Stimulated activated naive CD8-positive, alpha-beta T cell treated with anti-CD3 and anti-CD28 coated beads, Interleukin-15, Interleukin-2, amounts not matched to agents 100 ng/mL and 50 ng/mL, for 24 hours (primary cell): ENCODE measurements at regions not wholly inside any gene's neighbourhood (a gene's known extent, or its start where the extent isn't known, plus 50 kb on each side); places are given as distances from the start of the nearest gene placed in this dataset.

Experiments
- H3K27ac Mint-ChIP-seq: one replicate; pipeline ENCODE4 v1.8.0; 2021; ENCODE audit warnings: mild to moderate bottlenecking, mixed read lengths
- H3K27me3 Mint-ChIP-seq: one replicate; pipeline ENCODE4 v1.8.0; 2021; ENCODE audit warnings: mixed read lengths
- H3K36me3 Mint-ChIP-seq: one replicate; pipeline ENCODE4 v1.8.0; 2021; ENCODE audit warnings: low read depth, mixed read lengths
- H3K4me1 Mint-ChIP-seq: one replicate; pipeline ENCODE4 v1.8.0; 2021; ENCODE audit warnings: low read depth, mixed read lengths
- H3K4me3 Mint-ChIP-seq: one replicate; pipeline ENCODE4 v1.8.0; 2021; ENCODE audit warnings: mild to moderate bottlenecking, mixed read lengths
- H3K9me3 Mint-ChIP-seq: one replicate; pipeline ENCODE4 v1.8.0; 2021; ENCODE audit warnings: mixed read lengths

GRCh38 chr11:119497717-119498116 is 74.7 kb upstream of the THY1 start:
- H3K4me3 Mint-ChIP-seq, result no peak overlapping the region
- peaks cover 18% of the 10 kb centered on the region for H3K27me3 Mint-ChIP-seq
- H3K9me3 Mint-ChIP-seq, result no peaks in the 10 kb centered on the region
- H3K27ac Mint-ChIP-seq, result no peak overlapping the region
- no peaks in the 10 kb centered on the region for H3K36me3 Mint-ChIP-seq
- no peaks in the 10 kb centered on the region for H3K4me1 Mint-ChIP-seq

GRCh38 chr11:119496997-119497396 is 74.0 kb upstream of the THY1 start:
- Mint-ChIP-seq H3K27ac (no peak overlapping the region), H3K4me1 (no peaks in the 10 kb centered on the region), H3K27me3 (peaks cover 18% of the 10 kb centered on the region), H3K9me3 (no peaks in the 10 kb centered on the region), H3K36me3 (no peaks in the 10 kb centered on the region), H3K4me3 (no peak overlapping the region)

DNA sequence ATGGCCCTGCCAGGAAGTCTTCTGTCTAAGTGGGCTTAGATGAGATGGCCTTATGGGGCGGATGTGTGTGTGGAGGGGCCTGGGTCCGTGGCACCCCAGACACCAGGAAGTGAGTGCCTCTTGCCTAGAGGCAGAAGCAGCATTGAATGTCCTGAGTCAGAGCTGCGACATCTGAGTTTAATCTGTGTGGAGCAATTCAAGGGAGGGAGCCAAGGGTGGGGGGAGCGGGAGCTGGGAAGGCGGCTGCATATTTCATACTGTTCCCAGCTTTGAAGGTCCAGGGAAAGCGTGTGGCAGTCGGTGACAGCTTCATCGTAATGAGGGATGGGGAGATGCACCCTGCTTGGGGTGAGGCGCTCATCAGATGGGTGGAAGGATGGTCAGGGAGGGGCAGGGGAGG is 73.5 kb upstream of the THY1 start:
- no peaks in the 10 kb centered on the region for H3K36me3 Mint-ChIP-seq
- peaks cover 15% of the 10 kb centered on the region for H3K27me3 Mint-ChIP-seq
- no peaks in the 10 kb centered on the region for H3K4me1 Mint-ChIP-seq
- H3K9me3 Mint-ChIP-seq, result no peaks in the 10 kb centered on the region
- no peak overlapping the region for H3K4me3 Mint-ChIP-seq
- H3K27ac Mint-ChIP-seq, result no peak overlapping the region

DNA sequence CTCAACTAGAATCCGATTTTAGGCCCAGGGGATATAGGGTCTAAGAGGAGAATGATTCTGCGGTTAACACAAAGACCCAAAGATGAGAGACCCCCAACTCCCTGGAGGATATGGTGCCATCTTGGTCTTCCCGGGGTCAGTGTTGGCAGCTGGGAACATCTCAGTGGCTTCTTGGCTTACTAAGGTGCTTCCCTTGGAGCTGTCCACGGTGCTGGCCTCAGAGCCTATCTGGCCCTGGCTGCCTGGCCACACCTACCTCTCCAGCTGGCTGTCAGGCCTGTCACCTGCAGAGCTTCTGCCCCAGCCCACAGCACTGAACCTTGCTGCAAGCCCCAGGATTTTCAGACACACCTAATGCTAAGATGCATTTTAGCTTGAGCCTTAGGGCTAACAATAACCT is 70.7 kb upstream of the THY1 start:
- H3K36me3 Mint-ChIP-seq, result no peaks in the 10 kb centered on the region
- no peak overlapping the region for H3K27ac Mint-ChIP-seq
- no peak overlapping the region for H3K4me3 Mint-ChIP-seq
- H3K27me3 Mint-ChIP-seq, result peaks cover 7% of the 10 kb centered on the region
- no peaks in the 10 kb centered on the region for H3K4me1 Mint-ChIP-seq
- H3K9me3 Mint-ChIP-seq, result no peaks in the 10 kb centered on the region

- Mint-ChIP-seq H3K27ac (no peak overlapping the region), H3K4me3 (no peak overlapping the region), H3K27me3 (peaks cover 8% of the 10 kb centered on the region), H3K9me3 (no peaks in the 10 kb centered on the region), H3K36me3 (no peaks in the 10 kb centered on the region), H3K4me1 (no peaks in the 10 kb centered on the region)
Measured at GRCh38 chr11:119491753-119492510, 69.0 kb upstream of the THY1 start.

DNA sequence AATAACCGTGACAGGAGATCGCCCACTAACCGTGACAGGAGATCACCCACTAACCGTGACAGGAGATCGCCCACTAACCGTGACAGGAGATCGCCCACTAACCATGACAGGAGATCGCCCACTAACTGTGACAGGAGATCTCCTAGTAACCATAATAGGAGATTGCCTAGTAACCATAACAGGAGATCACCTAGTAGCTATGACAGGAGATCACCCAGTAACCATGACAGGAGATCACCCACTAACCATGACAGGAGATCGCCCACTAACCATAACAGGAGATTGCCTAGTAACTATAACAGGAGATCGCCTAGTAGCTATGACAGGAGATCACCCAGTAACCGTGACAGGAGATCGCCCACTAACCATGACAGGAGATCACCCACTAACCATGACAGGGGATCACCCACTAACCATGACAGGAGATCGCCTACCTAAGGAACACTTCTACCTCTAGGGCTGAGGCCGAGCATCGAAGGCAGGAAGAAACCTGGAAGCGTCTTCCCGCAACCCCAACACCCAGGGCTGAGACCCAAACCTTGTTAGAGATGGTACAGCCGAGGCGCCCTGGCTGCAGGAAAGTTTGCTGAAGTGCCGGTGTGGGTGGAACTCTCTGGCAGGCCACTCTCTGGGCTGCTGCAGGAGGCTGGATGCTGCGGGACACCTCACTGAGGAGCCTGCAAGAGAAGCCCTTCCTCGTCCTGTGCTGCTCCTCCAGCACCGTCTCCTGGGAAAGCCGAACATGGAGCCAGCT is 67.5 kb upstream of the THY1 start:
- Mint-ChIP-seq H3K27ac (no peak overlapping the region), H3K27me3 (peaks cover 14% of the 10 kb centered on the region), H3K36me3 (no peaks in the 10 kb centered on the region), H3K4me1 (no peaks in the 10 kb centered on the region), H3K9me3 (no peaks in the 10 kb centered on the region), H3K4me3 (no peak overlapping the region)

- Mint-ChIP-seq H3K4me1 (no peaks in the 10 kb centered on the region), H3K27ac (no peak overlapping the region), H3K9me3 (no peaks in the 10 kb centered on the region), H3K36me3 (no peaks in the 10 kb centered on the region), H3K27me3 (peaks cover 18% of the 10 kb centered on the region), H3K4me3 (no peak overlapping the region)
Measured at GRCh38 chr11:119489087-119489486, 66.1 kb upstream of the THY1 start.

GRCh38 chr11:119488256-119488995 is 65.5 kb upstream of the THY1 start:
- no peak overlapping the region for H3K27ac Mint-ChIP-seq

DNA sequence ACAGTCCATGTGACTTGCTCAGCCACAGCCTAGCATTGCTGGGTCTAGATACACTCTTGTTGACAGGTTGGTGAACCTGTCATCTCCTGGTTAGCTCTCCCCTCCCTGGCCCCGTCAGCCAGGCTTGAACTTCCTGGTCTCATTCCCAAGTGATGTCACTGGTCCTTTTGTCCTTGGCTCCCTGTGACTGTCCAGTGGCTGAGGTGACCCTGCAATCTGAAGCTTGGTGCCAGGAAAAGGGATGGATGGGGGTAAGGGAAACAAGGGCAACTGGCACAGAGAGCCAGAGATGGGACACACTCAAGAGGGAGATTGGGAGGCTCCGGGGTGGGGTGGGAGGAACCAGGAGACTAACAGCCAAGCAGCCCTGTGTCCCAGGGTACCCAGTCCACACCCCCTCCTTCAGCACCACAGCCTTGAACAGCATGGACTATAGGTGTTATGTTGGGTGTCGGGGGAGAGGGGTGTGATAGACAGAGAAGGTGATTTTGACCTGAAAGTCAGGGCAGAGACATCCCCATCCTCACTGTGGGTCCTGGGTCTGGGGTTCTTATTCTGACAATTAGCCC is 63.8 kb upstream of the THY1 start:
- H3K27ac Mint-ChIP-seq, result no peak overlapping the region
- peaks cover 23% of the 10 kb centered on the region for H3K27me3 Mint-ChIP-seq
- no peaks in the 10 kb centered on the region for H3K36me3 Mint-ChIP-seq
- no peaks in the 10 kb centered on the region for H3K9me3 Mint-ChIP-seq
- no peaks in the 10 kb centered on the region for H3K4me1 Mint-ChIP-seq
- no peak overlapping the region for H3K4me3 Mint-ChIP-seq

More at GRCh38 chr11:119488256-119488995, 65.5 kb upstream of the THY1 start:
- Mint-ChIP-seq H3K27me3 (peaks cover 18% of the 10 kb centered on the region), H3K4me1 (no peaks in the 10 kb centered on the region), H3K36me3 (no peaks in the 10 kb centered on the region), H3K9me3 (no peaks in the 10 kb centered on the region), H3K4me3 (no peak overlapping the region)

DNA sequence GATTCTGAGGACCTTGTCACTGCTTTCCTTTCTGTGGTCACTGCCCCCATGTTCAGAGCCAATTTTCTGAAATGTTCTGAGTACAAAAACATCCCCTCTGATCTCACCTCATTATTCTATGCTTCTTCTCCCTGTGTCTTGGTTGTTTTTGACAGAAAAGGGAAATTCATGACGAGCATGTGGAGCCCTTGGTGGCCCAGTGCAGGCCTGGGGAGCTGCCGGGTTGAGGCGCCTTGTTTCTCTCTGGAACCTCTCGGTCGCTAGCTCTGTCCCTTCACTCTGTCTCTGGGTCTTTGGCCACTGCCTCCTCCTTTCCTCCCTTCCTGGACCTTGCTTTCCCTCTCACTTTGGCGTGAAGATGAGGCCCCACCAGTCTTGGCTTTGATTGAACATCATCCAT is 63.0 kb upstream of the THY1 start:
- Mint-ChIP-seq H3K9me3 (no peaks in the 10 kb centered on the region), H3K36me3 (no peaks in the 10 kb centered on the region), H3K4me3 (no peak overlapping the region), H3K27ac (no peak overlapping the region), H3K27me3 (peaks cover 26% of the 10 kb centered on the region), H3K4me1 (no peaks in the 10 kb centered on the region)

DNA sequence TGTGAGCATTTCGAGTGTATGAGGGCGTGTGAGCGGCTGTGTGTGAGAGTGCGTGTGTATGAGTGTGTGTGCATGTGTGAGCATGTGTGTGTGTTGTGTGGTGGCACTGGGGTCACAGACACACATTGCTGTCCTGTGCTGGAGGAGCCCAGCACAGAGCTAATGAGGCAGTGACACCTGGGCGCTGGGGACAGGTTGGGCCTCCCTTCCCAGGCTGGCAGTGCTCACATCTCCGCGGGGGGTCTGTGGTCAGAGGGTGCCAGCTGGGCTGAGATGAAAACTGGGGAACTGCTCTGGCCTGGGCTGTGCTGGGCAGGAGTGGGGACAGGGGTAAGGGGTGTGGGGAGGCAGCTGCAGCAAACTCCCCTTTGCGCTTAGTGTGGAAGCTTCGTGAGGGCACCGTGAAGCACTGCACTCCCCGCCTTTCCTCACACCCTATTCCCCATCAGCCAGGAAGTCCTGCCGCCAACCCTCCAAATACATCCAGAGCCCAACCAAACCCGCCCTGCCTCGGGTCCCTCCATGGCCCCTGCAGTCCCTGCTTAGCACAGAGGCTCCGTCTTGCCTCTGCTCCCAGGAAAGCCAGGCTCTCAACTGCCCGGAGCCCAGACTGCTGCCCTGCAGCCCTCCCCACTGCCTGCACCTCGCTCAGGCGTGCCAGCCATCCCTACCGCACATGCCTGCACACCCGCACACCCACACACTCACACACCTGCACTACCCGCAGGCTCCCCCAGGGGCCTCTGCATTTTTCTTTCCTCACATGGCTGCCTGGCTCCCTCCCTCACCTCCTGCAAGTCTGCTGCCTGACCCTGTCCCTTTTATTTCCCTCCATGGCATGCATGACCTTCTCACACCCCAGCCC is 62.0 kb upstream of the THY1 start:
- Mint-ChIP-seq H3K27ac (no peak overlapping the region), H3K4me1 (no peaks in the 10 kb centered on the region), H3K27me3 (peaks cover 35% of the 10 kb centered on the region), H3K4me3 (no peak overlapping the region), H3K9me3 (no peaks in the 10 kb centered on the region), H3K36me3 (no peaks in the 10 kb centered on the region)

GRCh38 chr11:119483881-119484371 is 61.0 kb upstream of the THY1 start:
- Mint-ChIP-seq H3K27me3 (peaks cover 34% of the 10 kb centered on the region), H3K36me3 (no peaks in the 10 kb centered on the region), H3K4me3 (no peak overlapping the region), H3K27ac (no peak overlapping the region), H3K9me3 (no peaks in the 10 kb centered on the region), H3K4me1 (no peaks in the 10 kb centered on the region)

DNA sequence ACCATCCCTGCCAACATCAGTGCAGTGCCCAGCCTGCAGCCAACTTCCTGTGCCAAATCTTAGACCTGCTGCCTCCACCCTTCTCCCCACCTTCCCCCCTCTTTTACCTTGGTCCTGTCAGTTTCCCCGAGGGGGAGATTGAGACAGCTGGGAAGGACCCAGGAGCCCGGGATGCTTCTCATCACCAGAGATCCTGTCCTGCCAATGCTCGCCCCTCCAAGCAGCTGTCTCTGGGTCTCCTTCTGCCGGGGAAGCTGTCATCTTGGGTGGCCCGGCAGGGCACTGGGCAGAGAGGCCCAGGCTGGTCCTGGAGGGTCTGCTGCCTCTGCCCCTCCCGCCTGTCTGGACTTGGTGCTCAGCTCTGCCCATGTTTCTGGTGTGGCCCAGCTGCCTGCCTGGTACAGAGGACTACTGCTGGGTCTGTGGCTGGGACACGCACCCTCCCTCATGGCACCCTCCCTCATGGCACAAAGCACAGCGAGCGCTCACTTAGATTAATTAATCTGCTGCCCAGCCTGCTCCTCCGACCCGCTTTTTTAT is 60.4 kb upstream of the THY1 start:
- no peak overlapping the region for H3K4me3 Mint-ChIP-seq
- no peaks in the 10 kb centered on the region for H3K4me1 Mint-ChIP-seq
- peaks cover 34% of the 10 kb centered on the region for H3K27me3 Mint-ChIP-seq
- no peaks in the 10 kb centered on the region for H3K36me3 Mint-ChIP-seq
- no peak overlapping the region for H3K27ac Mint-ChIP-seq
- no peaks in the 10 kb centered on the region for H3K9me3 Mint-ChIP-seq

DNA sequence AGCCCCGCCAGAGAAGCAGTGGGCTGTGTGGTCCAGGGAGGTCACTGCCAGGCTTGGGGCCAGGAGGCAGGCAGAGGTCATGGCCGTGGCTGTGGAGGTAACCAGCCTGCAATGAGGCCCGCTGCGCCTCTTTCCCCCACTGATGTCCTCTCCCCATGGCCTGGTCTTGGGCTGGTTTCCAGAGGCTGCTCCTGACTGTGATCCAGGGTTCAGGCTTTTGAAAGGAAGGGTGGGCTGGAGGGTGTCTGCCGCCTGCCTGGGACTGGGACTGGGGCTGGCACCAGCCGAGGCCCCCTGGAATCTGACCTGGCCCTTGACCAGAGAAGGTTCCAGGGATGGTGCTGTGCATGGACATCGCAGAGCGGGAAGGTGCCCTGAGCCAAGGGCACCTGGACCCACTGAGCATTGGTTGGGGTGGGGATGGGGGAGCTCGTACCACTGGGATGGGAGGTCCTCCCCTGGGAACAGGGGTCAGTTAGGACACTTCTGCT is 59.6 kb upstream of the THY1 start:
- Mint-ChIP-seq H3K27me3 (peaks cover 30% of the 10 kb centered on the region), H3K9me3 (no peaks in the 10 kb centered on the region), H3K4me3 (no peak overlapping the region), H3K27ac (no peak overlapping the region), H3K4me1 (no peaks in the 10 kb centered on the region), H3K36me3 (no peaks in the 10 kb centered on the region)
